ENCODE measurements at regions not wholly inside any gene's neighbourhood (a gene's known extent, or its start where the extent isn't known, plus 50 kb on each side); places are given as distances from the start of the nearest gene placed in this dataset.

- Histone ChIP-seq H3K9me3 (no peaks in the 10 kb centered on the region), H3K36me3 (no peaks in the 10 kb centered on the region), H3K27me3 (no peaks in the 10 kb centered on the region), H3K4me1 (peaks cover 0 to 19% (median 7%) of the 10 kb centered on the region in 9 donors), H3K27ac (no peak overlapping the region), H3K4me3 (no peak overlapping the region)
- DNase-seq (peak in 1 of 2 donors; percentile 26), ATAC-seq (peak in 4 of 8 donors; percentile 41 to 75 (median 64))
- intact Hi-C loops (cut with DNase I): no loop called here
- TF ChIP-seq CTCF (IDR thresholded peaks at IDR 0.05): no peak
- WGBS, 2 donors: 63 to 66% methylated on average over 3 of the region's 3 CpGs
Measured at GRCh38 chr2:19818039-19818438, 83.7 kb downstream of the TTC32 start.

- no peaks in the 10 kb centered on the region for H3K36me3 ChIP-seq
- intact Hi-C loops (cut with DNase I): no loop called here
- ATAC-seq (no peak), DNase-seq (no peak)
- H3K27me3 ChIP-seq: no peaks in the 10 kb centered on the region
- no peaks in the 10 kb centered on the region for H3K9me3 ChIP-seq
- H3K4me1 ChIP-seq: peaks cover 0 to 35% (median 11%) of the 10 kb centered on the region in 9 donors
- WGBS, 2 donors: 50 to 65% methylated on average over 1 of the region's 1 CpG
- no peak overlapping the region for H3K27ac ChIP-seq
- no peak for TF ChIP-seq CTCF (IDR thresholded peaks at IDR 0.05)
- no peak overlapping the region for H3K4me3 ChIP-seq
Measured at GRCh38 chr2:19815746-19816145, 86.0 kb downstream of the TTC32 start.

- Histone ChIP-seq H3K4me3 (no peak overlapping the region), H3K9me3 (no peaks in the 10 kb centered on the region), H3K4me1 (peaks cover 0 to 27% (median 9%) of the 10 kb centered on the region in 9 donors), H3K27ac (peak overlapping the region in 1 of 10 donors; percentile 26), H3K36me3 (no peaks in the 10 kb centered on the region), H3K27me3 (no peaks in the 10 kb centered on the region)
- TF ChIP-seq CTCF (IDR thresholded peaks at IDR 0.05): peak in 1 of 9 donors; percentile 7
- WGBS, 2 donors: 47 to 58% methylated on average over 5 of the region's 5 CpGs
- ATAC-seq (peak in 6 of 8 donors; percentile 11 to 67 (median 51)), DNase-seq (no peak)
- intact Hi-C loops (cut with DNase I): no loop called here
Measured at GRCh38 chr2:19812166-19812565, 89.6 kb downstream of the TTC32 start.

GRCh38 chr2:19811186-19811585 lies 90.6 kb downstream of the TTC32 start:
- intact Hi-C loops (cut with DNase I): no loop called here
- ATAC-seq: peak in 1 of 8 donors; percentile 11
- Histone ChIP-seq H3K27ac (no peak overlapping the region), H3K36me3 (no peaks in the 10 kb centered on the region), H3K9me3 (no peaks in the 10 kb centered on the region), H3K4me3 (no peak overlapping the region), H3K4me1 (peaks cover 0 to 37% (median 10%) of the 10 kb centered on the region in 9 donors), H3K27me3 (no peaks in the 10 kb centered on the region)
- TF ChIP-seq CTCF (IDR thresholded peaks at IDR 0.05): no peak
- DNase-seq: no peak
- WGBS, 2 donors: 97% methylated on average over 6 of the region's 6 CpGs
